ENCODE measurements at regions not wholly inside any gene's neighbourhood (a gene's known extent, or its start where the extent isn't known, plus 50 kb on each side); places are given as distances from the start of the nearest gene placed in this dataset.
"Not testable (repeated sequence)": the region's sequence is repeated elsewhere in the genome, so short reads cannot be mapped to it uniquely, and the experiment has no call there.

DNA sequence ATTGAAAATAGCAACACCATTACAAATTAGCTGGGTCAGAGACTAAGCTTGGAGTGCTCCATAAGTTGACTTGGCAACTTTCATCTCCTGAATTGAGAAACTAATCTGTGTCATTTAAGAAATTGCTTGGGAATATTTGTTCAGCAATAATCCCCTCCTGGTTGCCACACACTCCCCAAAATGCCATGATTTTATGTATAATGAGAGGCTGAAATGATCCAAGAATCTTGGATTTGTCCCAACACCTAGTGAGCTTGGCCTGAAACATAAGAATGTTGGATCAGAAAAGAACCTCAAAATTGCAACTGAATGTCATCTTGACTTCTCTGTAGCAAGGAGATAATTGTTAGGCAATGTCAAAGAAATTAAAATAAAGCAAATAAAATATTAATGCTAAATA, 805.9 kb upstream of the ADAMTS5 start:
- H3K4me2 ChIP-seq (ENCODE audit: unreplicated experiment): peak overlapping the region; percentile 29
- no peaks in the 10 kb centered on the region for H4K20me1 ChIP-seq (ENCODE audit: insufficient read depth)
- no peaks in the 10 kb centered on the region for H3K9me2 ChIP-seq (ENCODE audit: insufficient read depth)
- H3K9ac ChIP-seq: no peak overlapping the region
- peak; percentile 27 for DNase-seq
- H3K9me3 ChIP-seq (ENCODE audit: low read depth): no peaks in the 10 kb centered on the region
- H3F3A ChIP-seq (ENCODE audit: insufficient read depth): no peaks in the 10 kb centered on the region
- in situ Hi-C loops (cut with MboI): no loop called here
- H3K79me2 ChIP-seq (ENCODE audit: insufficient read depth): no peaks in the 10 kb centered on the region
- no peak overlapping the region for H2AFZ ChIP-seq
- TF ChIP-seq EZH2phosphoT487 (IDR thresholded peaks at IDR 0.05; ENCODE audit: insufficient read depth, low read depth): no peak
- no peak for TF ChIP-seq EZH2 (IDR thresholded peaks at IDR 0.05; ENCODE audit: insufficient read depth, poor library complexity, severe bottlenecking)
- H3K4me3 ChIP-seq: no peak overlapping the region
- H3K4me1 ChIP-seq (ENCODE audit: insufficient read depth): peaks cover 12% of the 10 kb centered on the region
- no peaks in the 10 kb centered on the region for H3K27me3 ChIP-seq (replicated peaks; ENCODE audit: insufficient read depth)
- no peak overlapping the region for H3K27ac ChIP-seq
- no peaks in the 10 kb centered on the region for H3K36me3 ChIP-seq (ENCODE audit: low read depth)

DNA sequence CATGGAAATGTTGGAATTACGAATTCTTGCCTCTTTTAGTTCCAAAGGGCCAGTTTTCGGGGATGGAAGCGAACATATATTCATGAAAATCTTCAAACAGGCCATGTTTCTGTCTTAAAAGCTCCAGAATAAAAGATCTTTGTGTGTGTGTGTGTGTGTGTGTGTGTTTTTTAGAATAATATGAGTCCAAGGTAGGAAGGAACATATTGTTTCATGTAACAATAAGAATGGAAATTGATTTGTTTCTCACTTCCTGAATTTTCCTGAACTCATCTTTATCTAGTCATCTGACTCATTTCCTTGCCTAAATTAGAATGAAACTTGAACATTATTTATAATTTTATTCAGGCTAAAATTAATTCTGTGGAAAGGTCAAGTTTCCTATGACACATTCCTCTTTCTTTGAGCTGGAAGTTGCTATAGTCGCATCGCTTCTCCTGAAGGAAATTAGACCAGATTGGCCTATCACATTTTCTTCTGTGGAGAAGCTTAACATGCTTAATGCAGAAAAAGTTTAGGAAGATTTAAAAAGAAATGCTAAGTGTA, 805.1 kb upstream of the ADAMTS5 start:
- Histone ChIP-seq H3K9me2 (ENCODE audit: insufficient read depth) (no peaks in the 10 kb centered on the region), H3K27me3 (replicated peaks; ENCODE audit: insufficient read depth) (no peaks in the 10 kb centered on the region), H3K79me2 (ENCODE audit: insufficient read depth) (no peaks in the 10 kb centered on the region), H4K20me1 (ENCODE audit: insufficient read depth) (no peaks in the 10 kb centered on the region), H3K4me2 (ENCODE audit: unreplicated experiment) (peak overlapping the region; percentile 29), H2AFZ (peak overlapping the region; percentile 33; the same call in 1 of the 2 replicates), H3K4me3 (no peak overlapping the region), H3F3A (ENCODE audit: insufficient read depth) (no peaks in the 10 kb centered on the region), H3K36me3 (ENCODE audit: low read depth) (no peaks in the 10 kb centered on the region), H3K4me1 (ENCODE audit: insufficient read depth) (peaks cover 12% of the 10 kb centered on the region), H3K9ac (no peak overlapping the region), H3K27ac (no peak overlapping the region), H3K9me3 (ENCODE audit: low read depth) (no peaks in the 10 kb centered on the region)
- peak; percentile 27 for DNase-seq
- in situ Hi-C loops (cut with MboI): no loop called here
- WGBS, 2 experiments (ENCODE audit: low coverage in 1 of 2, low lambda C conversion rate in 2 of 2, missing lambda C conversion rate in 2 of 2): 72 to 73% methylated on average over 5 of the region's 5 CpGs
- no peak for TF ChIP-seq EZH2phosphoT487 (IDR thresholded peaks at IDR 0.05; ENCODE audit: insufficient read depth, low read depth)
- TF ChIP-seq EZH2 (IDR thresholded peaks at IDR 0.05; ENCODE audit: insufficient read depth, poor library complexity, severe bottlenecking): no peak

- no peak overlapping the region for H3K27ac ChIP-seq
- no peak for TF ChIP-seq EZH2phosphoT487 (IDR thresholded peaks at IDR 0.05; ENCODE audit: insufficient read depth, low read depth)
- TF ChIP-seq EZH2 (IDR thresholded peaks at IDR 0.05; ENCODE audit: insufficient read depth, poor library complexity, severe bottlenecking): no peak
- no peaks in the 10 kb centered on the region for H4K20me1 ChIP-seq (ENCODE audit: insufficient read depth)
- no peaks in the 10 kb centered on the region for H3K27me3 ChIP-seq (replicated peaks; ENCODE audit: insufficient read depth)
- H3K9me2 ChIP-seq (ENCODE audit: insufficient read depth): no peaks in the 10 kb centered on the region
- H3K36me3 ChIP-seq (ENCODE audit: low read depth): no peaks in the 10 kb centered on the region
- no peaks in the 10 kb centered on the region for H3K9me3 ChIP-seq (ENCODE audit: low read depth)
- no peak overlapping the region for H3K4me2 ChIP-seq (ENCODE audit: unreplicated experiment)
- no peaks in the 10 kb centered on the region for H3F3A ChIP-seq (ENCODE audit: insufficient read depth)
- WGBS, 2 experiments (ENCODE audit: low coverage in 1 of 2, low lambda C conversion rate in 2 of 2, missing lambda C conversion rate in 2 of 2): 90 to 98% methylated on average over 2 of the region's 2 CpGs
- DNase-seq: no peak
- H3K4me1 ChIP-seq (ENCODE audit: insufficient read depth): peaks cover 12% of the 10 kb centered on the region
- H3K9ac ChIP-seq: no peak overlapping the region
- 0 out of 2 replicates have a peak overlapping the region, but pooled peaks have one; percentile 20 for H2AFZ ChIP-seq
- in situ Hi-C loops (cut with MboI): no loop called here
- no peaks in the 10 kb centered on the region for H3K79me2 ChIP-seq (ENCODE audit: insufficient read depth)
- no peak overlapping the region for H3K4me3 ChIP-seq
These were observed 802.9 kb upstream of the ADAMTS5 start for GRCh38 chr21:27769763-27770162.

GRCh38 chr21:27768046-27768637, 801.3 kb upstream of the ADAMTS5 start:
- DNase-seq: not testable (repeated sequence)

DNA sequence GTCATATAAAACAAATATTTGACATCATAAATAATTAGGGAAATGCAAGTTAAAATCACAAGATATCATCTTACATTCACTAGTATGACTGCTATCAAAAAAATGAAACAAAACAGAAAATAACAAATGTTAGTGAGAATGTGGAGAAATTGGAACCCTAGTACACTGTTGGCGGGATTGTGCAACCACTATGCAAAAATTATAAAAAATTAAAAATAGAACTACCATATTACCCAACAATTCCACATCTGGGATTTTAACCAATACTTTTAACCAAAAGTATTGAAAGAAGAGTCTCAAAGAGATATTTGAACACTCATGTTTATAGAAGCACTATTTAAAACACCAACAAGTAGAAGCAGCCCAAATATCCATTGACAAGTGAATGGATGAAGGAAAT, 797.2 kb upstream of the ADAMTS5 start:
- no peaks in the 10 kb centered on the region for H3F3A ChIP-seq (ENCODE audit: insufficient read depth)
- in situ Hi-C loops (cut with MboI): no loop called here
- no peak for DNase-seq
- H4K20me1 ChIP-seq (ENCODE audit: insufficient read depth): no peaks in the 10 kb centered on the region
- H2AFZ ChIP-seq: no peak overlapping the region
- no peaks in the 10 kb centered on the region for H3K79me2 ChIP-seq (ENCODE audit: insufficient read depth)
- no peak overlapping the region for H3K4me2 ChIP-seq (ENCODE audit: unreplicated experiment)
- no peaks in the 10 kb centered on the region for H3K36me3 ChIP-seq (ENCODE audit: low read depth)
- H3K4me3 ChIP-seq: no peak overlapping the region
- H3K9ac ChIP-seq: no peak overlapping the region
- no peak for TF ChIP-seq EZH2phosphoT487 (IDR thresholded peaks at IDR 0.05; ENCODE audit: insufficient read depth, low read depth)
- no peak for TF ChIP-seq EZH2 (IDR thresholded peaks at IDR 0.05; ENCODE audit: insufficient read depth, poor library complexity, severe bottlenecking)
- no peaks in the 10 kb centered on the region for H3K9me2 ChIP-seq (ENCODE audit: insufficient read depth)
- H3K9me3 ChIP-seq (ENCODE audit: low read depth): no peaks in the 10 kb centered on the region
- H3K27ac ChIP-seq: no peak overlapping the region
- no peaks in the 10 kb centered on the region for H3K27me3 ChIP-seq (replicated peaks; ENCODE audit: insufficient read depth)
- WGBS, 2 experiments (ENCODE audit: low coverage in 1 of 2, low lambda C conversion rate in 2 of 2, missing lambda C conversion rate in 2 of 2): 35 to 41% methylated on average over 1 of the region's 1 CpG
- no peaks in the 10 kb centered on the region for H3K4me1 ChIP-seq (ENCODE audit: insufficient read depth)

More at GRCh38 chr21:27768046-27768637, 801.3 kb upstream of the ADAMTS5 start:
- H3K4me1 ChIP-seq (ENCODE audit: insufficient read depth): peaks cover 12% of the 10 kb centered on the region
- in situ Hi-C loops (cut with MboI); H3K9me2 ChIP-seq (ENCODE audit: insufficient read depth); H3K9me3 ChIP-seq (ENCODE audit: low read depth); H3K4me2 ChIP-seq (ENCODE audit: unreplicated experiment); H3F3A ChIP-seq (ENCODE audit: insufficient read depth); H2AFZ ChIP-seq; H4K20me1 ChIP-seq (ENCODE audit: insufficient read depth); H3K27me3 ChIP-seq (replicated peaks; ENCODE audit: insufficient read depth); H3K9ac ChIP-seq; H3K27ac ChIP-seq; H3K79me2 ChIP-seq (ENCODE audit: insufficient read depth); H3K4me3 ChIP-seq; H3K36me3 ChIP-seq (ENCODE audit: low read depth): not testable (repeated sequence)
- WGBS, 2 experiments (ENCODE audit: low coverage in 1 of 2, low lambda C conversion rate in 2 of 2, missing lambda C conversion rate in 2 of 2): 91% methylated on average over 5 of the region's 5 CpGs

Data from GM23248 (cell line).